GM18519 (cell line): ENCODE measurements at regions not wholly inside any gene's neighbourhood (a gene's known extent, or its start where the extent isn't known, plus 50 kb on each side); places are given as distances from the start of the nearest gene placed in this dataset.

Source experiments
- ATAC-seq: cut with Tn5 transposase; IDR thresholded peaks from one replicate; pipeline ENCODE4 v1.9.1; 2021; ENCODE audit warnings: mild to moderate bottlenecking, moderate library complexity; ENCODE audit not compliant: unreplicated experiment, low FRiP score

DNA sequence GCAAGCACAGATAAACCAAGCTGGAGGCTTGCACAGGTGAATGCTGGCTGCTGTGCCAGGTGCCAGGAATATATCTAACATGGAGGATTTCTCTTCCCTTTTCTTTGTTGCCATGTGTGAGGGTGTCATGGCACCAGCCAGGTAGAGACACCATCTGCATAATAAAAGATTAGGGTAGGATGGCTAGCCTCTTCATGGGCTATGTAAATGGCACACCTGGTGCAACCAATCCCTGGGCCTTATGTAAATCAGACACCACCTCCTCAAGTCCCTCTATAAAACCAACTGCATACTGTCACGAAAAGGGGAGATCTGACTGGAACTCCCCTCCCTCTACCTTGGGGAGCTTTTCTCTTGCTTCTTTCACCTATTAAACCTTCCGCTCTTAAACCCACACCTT lies 322.5 kb upstream of the POM121L12 start:
- no peak for ATAC-seq

DNA sequence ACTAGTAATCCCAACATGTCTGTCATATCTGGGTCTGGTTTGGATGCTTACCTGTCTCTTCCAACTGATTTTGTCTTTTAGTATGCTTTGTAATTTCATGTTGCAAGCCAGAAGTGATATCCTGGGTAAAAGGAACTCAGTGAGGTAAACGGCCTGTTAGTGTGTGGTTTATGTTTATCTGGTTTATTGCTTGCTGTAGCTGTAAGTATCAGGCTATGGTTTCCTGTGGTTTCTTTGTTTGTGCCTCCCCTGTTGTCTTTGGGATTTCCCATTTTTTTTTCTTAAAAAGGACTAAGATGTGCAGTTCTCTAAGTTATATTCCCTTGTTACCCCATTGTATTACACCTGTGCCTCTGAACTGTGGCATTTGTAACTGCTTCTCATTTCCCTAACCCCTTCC lies 323.5 kb upstream of the POM121L12 start:
- ATAC-seq = no peak

DNA sequence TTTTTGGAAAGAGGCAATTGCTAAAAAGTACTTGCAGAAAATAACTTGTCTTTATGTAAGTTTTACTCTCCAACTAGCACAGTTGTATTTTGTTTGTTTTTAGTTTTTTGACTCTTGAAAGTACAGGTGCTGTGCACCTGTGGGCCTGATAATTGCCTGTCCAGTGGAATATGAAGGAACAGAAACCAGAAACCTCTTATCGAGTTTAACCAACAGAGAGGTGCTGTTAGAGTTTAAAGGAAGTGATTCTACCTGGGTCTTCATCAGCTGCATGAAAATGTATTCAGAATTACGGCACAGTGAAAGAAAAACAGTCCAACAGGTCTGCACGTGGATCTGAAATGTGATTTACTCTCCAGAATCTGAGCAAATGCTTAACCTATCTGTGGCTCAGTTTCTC lies 326.6 kb upstream of the POM121L12 start:
- ATAC-seq = no peak

DNA sequence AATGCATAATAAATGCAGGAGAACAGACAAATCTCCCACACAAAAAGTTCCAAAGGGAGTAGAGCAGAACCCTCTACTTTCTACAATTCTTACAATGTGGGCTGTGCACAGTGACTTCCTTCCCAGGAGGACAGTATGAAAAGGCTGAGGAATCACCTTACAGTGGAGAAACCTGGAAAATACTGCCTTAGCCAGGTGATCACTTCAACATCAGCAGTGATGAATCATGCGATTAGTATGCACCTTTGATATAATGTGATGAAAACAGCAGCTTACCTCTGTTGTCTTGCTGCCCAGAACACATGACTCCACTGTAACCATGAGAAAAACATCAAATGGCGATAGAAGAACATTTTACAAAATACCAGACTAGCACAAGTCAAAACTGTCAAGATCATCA lies 329.7 kb upstream of the POM121L12 start:
- ATAC-seq = no peak

DNA sequence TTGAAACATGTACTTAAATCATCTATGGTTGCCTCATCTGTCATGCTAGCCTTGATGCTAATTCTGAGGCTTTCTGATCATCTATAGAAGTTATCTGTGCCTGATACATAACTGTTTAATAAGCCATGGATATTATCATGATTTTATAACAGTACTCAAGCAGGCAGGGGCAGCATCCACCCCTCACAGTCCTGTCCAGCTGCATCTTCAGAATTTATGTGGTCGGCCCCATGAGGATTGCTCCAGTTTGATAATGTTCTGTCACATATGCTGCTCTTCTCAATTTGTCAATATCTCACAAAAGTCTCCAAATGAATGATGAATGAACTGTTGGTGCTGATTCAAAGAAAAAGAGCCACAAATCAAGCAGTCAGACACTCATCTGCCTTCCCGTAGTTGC lies 335.1 kb upstream of the POM121L12 start:
- no peak for ATAC-seq

DNA sequence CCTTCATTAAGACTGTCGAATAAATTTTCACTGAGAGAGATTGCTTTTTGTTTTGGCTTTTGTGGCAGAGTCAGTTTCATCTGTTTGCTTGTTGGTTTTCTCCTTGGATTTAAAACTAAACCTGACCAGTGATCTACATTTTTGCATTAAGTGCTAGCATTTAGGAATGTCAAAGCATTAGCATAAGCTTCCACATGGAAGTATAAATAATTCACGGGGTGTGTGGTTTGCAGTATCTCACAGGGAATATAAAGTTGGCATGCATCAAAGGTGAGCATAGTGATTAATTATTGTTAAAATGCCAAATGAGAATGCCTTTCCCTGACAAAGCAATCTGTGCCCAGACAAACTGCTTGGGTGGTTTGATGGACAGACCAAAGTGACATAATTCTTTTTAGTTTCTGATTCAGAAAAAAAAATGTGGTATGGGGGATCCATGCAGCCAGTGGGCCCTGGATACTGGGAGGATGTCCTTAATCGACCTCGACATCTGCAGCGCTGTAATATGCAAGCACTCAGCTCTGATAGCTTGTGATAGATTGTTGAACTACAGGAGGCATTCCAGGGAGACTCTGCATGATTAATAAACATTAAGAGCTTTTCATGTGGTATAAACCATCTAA lies 339.3 kb upstream of the POM121L12 start:
- ATAC-seq = no peak

DNA sequence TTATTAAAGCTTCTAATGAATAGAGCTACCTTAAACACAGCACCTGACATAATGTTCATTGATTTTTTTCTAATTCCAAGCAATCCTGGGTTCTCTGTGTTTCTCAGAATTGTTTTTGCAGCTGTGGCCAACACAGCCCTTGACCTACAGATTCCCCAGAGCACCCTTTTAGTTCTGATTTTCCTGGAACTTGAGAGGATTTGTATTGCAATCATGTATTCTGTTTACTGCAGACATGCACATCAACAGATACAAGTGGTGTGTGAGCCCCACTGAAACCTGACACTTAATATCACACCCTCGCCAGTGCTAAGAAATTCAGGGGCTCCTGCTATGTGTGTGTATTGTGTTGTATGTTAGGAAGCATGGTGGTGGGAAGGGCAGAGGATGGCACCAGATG lies 344.2 kb upstream of the POM121L12 start:
- ATAC-seq = no peak

DNA sequence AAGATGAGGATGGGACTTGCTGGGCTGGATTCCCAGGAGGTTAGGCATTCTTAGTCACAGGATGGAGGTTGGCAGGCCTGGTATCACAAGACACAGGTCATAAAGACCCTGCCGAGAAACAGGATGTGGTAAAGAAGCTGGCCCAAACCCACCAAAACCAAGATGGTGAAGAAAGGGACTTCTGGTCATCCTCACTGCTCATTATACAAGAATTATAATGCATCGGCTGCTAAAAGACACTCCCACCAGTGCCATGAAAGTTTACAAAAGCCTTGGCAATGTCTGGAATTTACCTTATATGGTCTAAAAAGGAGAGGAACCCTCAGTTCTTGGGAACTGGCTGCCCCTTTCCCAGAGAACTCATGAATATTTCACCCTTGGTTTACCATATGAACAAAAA lies 345.5 kb upstream of the POM121L12 start:
- ATAC-seq = no peak

DNA sequence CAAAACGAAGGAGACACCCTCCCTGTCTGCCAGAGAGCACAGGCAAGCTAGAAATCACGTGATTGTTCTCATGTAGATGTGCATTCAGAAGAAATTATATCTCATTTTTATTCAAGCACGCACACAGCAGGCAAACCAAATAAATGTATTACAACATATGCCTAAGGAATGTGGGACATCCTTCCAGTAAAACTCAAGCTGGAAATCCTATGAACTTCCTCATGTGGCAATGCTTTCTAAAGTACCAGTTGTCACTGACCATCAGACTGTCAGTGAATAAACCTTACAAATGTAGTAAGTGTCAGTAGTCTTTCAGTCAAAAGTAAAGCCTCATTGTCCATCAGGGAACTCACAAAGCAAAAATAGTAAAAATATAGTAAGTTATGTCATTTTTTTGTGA lies 350.1 kb upstream of the POM121L12 start:
- ATAC-seq = no peak

DNA sequence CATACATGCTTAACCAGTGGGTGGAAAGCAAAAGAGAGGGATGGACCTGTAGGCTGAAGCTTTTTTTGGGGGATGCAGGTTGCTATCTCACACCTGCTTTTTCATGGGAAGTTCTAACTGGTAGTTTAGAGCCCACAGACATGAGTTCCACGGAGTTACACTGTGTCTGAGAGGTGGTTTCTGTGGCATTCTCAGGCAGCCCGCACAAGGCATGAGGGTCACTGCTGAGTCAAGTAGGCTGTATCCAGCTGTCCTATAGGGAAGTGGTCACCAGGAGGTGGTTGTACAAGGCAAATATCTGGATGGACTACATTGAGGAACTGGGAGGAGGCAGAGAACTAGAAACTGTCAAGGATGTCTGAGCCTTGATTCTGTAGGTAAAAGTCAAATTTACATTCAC lies 351.0 kb upstream of the POM121L12 start:
- no peak for ATAC-seq

DNA sequence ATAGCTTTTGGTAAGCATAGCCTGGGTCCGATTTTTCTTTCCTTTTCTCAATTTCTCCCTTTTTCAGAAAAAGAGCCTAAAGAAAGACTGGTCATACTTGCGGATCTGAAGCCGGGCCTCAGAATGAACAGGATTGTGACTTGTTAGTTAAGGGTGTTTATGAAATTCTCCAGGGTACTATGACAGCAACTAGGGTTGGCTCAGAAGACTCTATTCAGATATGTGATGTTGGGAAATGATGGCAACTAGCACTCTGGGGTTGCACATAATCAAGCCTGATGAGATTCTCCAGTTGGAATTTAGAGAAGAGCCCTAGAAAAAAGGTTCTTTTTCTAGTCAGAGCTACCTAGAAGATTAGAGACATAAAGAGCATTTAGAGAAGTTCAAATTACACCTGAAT lies 352.4 kb upstream of the POM121L12 start:
- ATAC-seq = no peak

DNA sequence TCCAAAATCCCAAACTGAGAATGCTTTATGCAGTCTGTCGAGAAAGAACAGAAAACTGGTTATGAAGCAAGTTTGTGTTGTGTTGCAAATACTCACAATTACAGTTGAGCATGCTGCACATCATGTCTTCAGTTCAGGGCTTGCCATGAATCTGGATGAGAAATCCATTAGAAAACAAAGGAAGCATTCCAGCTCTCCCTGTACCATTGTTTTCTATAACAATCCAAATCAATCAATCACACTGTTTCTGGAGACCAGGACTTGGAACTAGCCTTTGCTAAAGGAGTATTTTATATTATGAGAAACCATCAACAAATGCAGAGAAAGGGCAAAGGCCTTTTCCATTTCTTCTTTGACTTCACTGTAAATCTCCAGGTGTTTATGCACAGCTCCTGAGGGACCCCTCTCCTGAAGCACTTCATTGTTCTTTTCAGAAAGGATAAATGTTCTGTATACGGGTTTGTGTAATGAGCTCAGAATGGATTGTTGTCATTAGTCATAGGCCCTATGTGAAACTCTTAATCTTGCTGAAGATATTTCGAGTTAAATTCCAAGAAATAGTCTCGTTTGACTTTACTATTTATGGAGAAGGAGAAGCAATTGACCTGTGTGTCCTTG lies 364.7 kb upstream of the POM121L12 start:
- ATAC-seq = no peak

DNA sequence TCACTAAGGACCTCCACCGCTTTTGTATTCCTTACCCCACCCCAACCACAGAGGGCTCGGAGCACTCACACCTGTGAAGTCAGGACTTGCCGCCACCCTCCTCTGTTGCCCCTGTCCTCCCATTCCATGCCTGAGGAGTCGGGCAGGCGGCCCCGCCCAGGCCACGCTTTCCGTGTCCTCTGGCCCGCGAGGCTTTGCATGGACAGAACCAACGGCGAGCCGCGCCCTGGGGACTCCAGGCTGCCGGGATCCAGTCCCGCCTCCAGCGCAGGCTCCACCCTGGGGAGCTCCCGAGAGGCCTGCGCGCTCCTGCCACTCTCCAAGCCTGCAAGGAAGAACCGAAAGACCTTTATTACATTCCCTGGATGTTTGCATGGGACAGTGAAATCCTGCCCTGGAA lies 366.4 kb upstream of the POM121L12 start:
- no peak for ATAC-seq

DNA sequence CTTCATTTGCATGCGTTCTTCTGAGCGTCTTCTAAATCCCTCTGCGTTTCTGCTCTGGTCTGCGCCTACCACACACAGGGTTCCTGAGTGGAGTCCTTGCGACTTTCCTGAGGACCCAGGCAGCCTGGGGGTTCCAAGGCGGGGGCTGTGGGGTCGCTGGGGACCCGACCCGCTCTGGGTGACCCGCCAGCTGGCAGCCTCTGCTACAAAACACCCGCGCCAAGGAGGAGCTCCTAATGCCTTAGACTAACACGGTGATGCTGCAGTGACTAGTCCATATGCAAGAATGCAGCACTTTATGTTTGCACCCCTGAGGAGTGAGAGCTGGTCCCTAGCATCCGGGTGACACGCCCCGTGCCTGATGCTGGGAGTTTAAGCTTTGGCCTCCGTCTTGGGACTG lies 367.0 kb upstream of the POM121L12 start:
- no peak for ATAC-seq

DNA sequence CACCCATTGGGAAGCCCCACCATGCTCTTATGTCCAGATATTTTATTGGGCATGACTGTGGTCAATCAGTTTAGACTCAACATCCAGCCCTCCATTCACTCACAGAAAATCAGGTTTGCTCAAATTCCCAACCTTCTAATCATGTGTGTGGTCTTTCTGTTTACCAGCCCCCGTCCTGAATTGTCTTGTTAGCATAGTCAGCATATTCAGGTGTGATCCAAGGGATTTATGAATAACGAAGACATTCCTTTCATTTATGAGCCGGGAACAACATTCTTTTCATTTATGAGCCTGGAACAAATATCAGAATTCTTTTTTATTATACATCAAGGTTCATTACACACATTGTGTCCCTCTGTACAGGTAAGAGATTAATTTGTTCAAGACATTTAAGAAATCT lies 376.3 kb upstream of the POM121L12 start:
- no peak for ATAC-seq

DNA sequence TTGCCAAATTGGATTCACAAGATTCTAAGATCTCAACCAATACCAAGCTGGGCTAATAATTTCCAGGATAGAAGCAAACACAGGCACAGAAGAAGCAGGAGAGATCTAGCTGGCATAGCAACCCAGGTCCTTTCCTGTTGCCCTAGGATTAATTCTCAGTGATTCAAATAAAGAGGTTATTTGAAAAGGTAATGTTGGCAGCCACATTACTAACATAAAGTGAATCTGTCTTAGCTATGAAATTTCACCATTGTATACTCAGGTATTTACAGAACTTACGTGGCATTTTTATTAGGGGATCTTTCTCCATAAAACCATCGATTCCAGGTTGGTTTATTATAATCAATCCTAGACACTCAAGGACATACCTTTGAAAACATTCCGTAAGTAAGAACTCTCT lies 379.3 kb upstream of the POM121L12 start:
- ATAC-seq = no peak

DNA sequence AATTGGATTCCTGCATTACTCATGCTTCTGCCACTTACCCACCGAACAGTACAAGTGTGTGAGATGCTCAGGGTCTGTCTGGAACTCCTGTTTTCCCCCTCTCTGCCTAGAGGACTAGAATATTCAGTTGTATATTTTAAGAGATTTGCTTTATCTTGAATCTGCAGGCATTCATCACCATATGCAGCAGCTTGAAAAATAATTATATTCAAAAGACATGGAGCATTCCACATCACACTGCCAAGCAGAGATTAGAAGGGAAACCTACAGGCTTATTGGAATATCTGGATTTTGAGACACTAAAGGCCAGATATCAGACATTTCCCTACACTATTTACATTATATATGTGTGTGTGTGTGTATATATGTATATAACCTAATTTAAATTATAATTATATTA lies 382.8 kb upstream of the POM121L12 start:
- ATAC-seq = no peak

DNA sequence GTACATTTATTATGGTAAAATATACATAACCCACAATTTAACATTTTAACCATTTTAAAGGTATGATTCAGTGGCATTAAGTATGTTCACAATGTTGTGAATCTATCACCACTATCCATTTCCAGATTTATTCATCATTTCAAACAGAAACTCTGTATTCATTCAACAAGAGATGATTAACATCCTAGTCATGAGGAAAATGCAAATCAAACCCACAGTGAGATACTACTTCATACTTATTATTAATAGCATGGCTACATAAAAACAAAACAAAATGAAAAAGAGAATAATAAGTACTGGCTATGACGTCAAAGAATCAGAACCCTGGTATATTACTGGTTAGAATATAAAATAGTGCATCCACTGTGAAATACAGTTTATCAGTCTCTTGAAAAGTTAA lies 386.6 kb upstream of the POM121L12 start:
- no peak for ATAC-seq

DNA sequence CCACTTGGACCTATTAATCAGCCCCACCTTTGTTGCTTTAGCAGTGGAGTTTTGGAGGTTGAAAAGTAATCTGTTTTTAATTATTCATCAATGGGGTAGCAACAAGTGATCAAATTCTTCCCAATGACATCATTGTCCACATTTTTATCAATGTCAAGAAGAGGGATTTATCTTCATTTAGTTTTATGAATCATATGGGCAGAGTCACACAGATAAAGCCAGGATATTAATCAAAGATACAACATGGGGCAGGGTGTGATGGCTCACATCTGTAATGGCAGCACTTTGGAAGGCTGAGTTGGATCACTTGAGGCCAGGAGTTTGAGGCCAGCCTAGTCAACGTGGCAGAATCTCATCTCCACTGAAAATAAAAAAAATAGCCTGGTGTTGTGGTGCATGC lies 388.4 kb upstream of the POM121L12 start:
- ATAC-seq = no peak

DNA sequence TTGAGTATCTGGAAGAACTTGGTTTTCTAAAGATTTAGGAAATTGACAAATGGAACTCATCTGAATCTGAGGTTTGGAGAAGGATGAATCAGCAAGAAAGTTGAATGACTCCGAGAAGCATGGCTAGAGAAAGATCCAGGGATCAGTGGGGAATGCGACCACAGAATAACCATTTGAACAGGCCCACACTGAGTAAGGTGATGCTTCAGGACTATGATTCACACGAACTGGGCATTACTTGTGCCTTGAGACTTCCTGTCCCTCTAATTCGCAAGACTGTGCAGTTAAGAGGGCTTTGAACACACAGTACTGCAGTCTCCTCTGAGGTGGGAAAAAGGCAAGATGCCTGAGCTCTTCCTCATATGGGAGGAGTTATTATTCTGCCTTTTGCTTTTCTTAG lies 395.5 kb upstream of the POM121L12 start:
- no peak for ATAC-seq

DNA sequence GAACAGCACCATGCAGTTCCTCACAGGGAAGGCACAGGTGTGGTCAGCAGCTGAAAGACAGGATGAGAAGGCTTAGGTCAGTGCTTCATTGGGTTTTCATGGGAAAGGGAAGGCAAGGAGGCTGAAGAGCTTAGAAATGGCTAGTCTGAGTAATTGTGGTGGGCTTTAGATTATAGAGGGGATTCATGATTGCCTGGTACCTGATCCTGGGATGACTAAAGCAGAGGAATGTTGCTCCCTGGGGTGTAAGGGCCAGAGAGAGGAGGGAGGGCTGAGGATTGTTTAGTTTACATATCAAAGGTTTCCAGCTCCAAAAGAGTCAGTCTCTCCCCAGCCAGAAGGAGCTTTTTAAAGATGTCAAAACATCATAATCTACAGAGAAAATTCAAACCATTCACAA lies 396.3 kb upstream of the POM121L12 start:
- ATAC-seq = no peak

DNA sequence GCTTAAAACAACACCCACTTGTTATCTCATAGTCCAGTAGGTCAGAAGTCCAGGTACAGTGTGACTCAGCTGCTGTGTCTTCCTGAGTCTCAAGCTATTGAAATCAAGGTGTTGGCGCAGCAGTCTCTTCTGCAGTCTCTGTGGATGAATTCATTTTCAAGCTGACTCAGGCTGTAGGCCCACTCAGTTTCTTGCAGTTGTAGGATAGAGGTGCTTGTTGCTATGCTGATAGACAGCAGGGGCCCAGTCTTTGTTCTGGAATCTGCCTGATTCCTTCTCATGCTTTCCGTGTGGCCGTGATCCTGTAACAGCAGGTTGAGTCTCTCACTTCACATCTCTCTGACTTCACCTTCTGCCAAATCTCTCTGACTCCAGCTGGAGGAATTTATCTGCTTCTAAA lies 400.4 kb upstream of the POM121L12 start:
- ATAC-seq = no peak

DNA sequence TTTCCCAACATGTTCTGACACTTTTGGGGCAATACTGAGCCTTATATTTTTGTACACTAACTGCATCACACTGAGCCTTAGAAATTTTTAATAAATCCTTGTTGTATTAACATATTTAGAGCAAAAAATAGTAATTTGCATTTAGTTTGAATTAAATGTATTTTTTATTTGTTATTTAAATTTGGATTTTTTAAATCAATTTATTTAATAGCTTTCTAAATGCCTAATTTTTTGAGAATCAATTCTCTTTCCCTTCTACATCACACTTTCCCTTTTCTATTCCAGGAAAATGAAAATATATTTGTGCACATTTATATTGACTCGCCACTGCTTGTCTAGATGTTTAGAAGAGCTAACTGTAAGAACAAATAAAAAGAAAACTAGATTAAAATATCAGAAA lies 414.6 kb upstream of the POM121L12 start:
- ATAC-seq = no peak
